ENCODE measurements at regions not wholly inside any gene's neighbourhood (a gene's known extent, or its start where the extent isn't known, plus 50 kb on each side); places are given as distances from the start of the nearest gene placed in this dataset.
"Not testable (repeated sequence)": the region's sequence is repeated elsewhere in the genome, so short reads cannot be mapped to it uniquely, and the experiment has no call there.

GRCh38 chr5:145407300-145408047, 427.7 kb downstream of the PRELID2 start:
- TF ChIP-seq POLR2AphosphoS5 (IDR thresholded peaks at IDR 0.05) (no peak), CTCF (IDR thresholded peaks at IDR 0.05) (no peak), EP300 (IDR thresholded peaks at IDR 0.05) (no peak), POLR2A (IDR thresholded peaks at IDR 0.05) (no peak)
- Histone ChIP-seq H3K27ac (no peak overlapping the region), H3K27me3 (no peaks in the 10 kb centered on the region), H3K9me3 (peaks cover 6 to 56% (median 37%) of the 10 kb centered on the region in 4 donors), H3K4me3 (no peak overlapping the region), H3K36me3 (peaks cover 0 to 8% (median 0%) of the 10 kb centered on the region in 4 donors), H3K4me1 (no peaks in the 10 kb centered on the region)
- intact Hi-C loops (cut with DNase I; ENCODE audit: low total_unique reads): no loop called here
- DNase-seq: no peak
- WGBS, 5 donors: 84 to 98% (median 89%) methylated on average over 2 of the region's 2 CpGs

- DNase-seq: no peak
- no peaks in the 10 kb centered on the region for H3K36me3 ChIP-seq
- no peaks in the 10 kb centered on the region for H3K4me1 ChIP-seq
- 82 to 94% (median 91%) methylated on average over 7 of the region's 7 CpGs for WGBS, 5 donors
- H3K4me3 ChIP-seq: no peak overlapping the region
- intact Hi-C loops (cut with DNase I; ENCODE audit: low total_unique reads): no loop called here
- no peaks in the 10 kb centered on the region for H3K27me3 ChIP-seq
- TF ChIP-seq POLR2AphosphoS5 (IDR thresholded peaks at IDR 0.05) (no peak), POLR2A (IDR thresholded peaks at IDR 0.05) (no peak), EP300 (IDR thresholded peaks at IDR 0.05) (no peak), CTCF (IDR thresholded peaks at IDR 0.05) (no peak)
- H3K27ac ChIP-seq: no peak overlapping the region
- peaks cover 3 to 21% (median 12%) of the 10 kb centered on the region in 4 donors for H3K9me3 ChIP-seq
These were observed 431.1 kb downstream of the PRELID2 start for GRCh38 chr5:145403992-145404391.

- no peaks in the 10 kb centered on the region for H3K36me3 ChIP-seq
- H3K4me1 ChIP-seq: no peaks in the 10 kb centered on the region
- no peak for TF ChIP-seq POLR2A (IDR thresholded peaks at IDR 0.05)
- no peak for TF ChIP-seq EP300 (IDR thresholded peaks at IDR 0.05)
- no peak for TF ChIP-seq CTCF (IDR thresholded peaks at IDR 0.05)
- TF ChIP-seq POLR2AphosphoS5 (IDR thresholded peaks at IDR 0.05): no peak
- peaks cover 0 to 6% (median 0%) of the 10 kb centered on the region in 4 donors for H3K9me3 ChIP-seq
- no peaks in the 10 kb centered on the region for H3K27me3 ChIP-seq
- WGBS, 5 donors: 85 to 98% (median 95%) methylated on average over 1 of the region's 1 CpG
- H3K27ac ChIP-seq: no peak overlapping the region
- H3K4me3 ChIP-seq: no peak overlapping the region
- no peak for DNase-seq
- intact Hi-C loops (cut with DNase I; ENCODE audit: low total_unique reads): no loop called here
These were observed 438.3 kb downstream of the PRELID2 start for GRCh38 chr5:145396888-145397287.

GRCh38 chr5:145395151-145395550, 440.0 kb downstream of the PRELID2 start:
- 68 to 84% (median 83%) methylated on average over 7 of the region's 7 CpGs for WGBS, 5 donors
- intact Hi-C loops (cut with DNase I; ENCODE audit: low total_unique reads): not testable (repeated sequence)

DNA sequence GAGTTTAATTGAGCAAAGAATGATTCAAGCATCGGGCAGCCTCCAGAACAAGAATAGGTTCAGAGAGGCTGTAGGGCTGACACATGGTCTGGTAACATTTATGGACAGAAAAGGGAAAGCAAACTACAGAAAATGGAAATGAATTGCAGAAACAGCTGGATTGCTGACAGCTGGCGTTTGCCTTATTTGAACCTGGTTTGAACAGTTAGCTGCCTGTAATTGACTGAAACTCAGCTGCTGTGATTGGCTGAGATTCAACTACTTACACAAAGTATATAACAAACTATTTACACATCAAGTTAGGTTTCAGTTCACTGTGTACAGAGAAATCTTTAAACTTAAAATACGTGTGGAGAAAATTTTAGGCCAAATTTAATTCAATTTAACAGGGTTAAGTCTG, 441.7 kb downstream of the PRELID2 start:
- no peak for DNase-seq
- H3K9me3 ChIP-seq: peaks cover 0 to 13% (median 5%) of the 10 kb centered on the region in 4 donors
- H3K4me1 ChIP-seq: no peaks in the 10 kb centered on the region
- no peaks in the 10 kb centered on the region for H3K36me3 ChIP-seq
- intact Hi-C loops (cut with DNase I; ENCODE audit: low total_unique reads): no loop called here
- no peaks in the 10 kb centered on the region for H3K27me3 ChIP-seq
- no peak overlapping the region for H3K27ac ChIP-seq
- WGBS, 5 donors: 51 to 70% (median 59%) methylated on average over 3 of the region's 3 CpGs
- no peak overlapping the region for H3K4me3 ChIP-seq
- no peak for TF ChIP-seq POLR2AphosphoS5 (IDR thresholded peaks at IDR 0.05)
- no peak for TF ChIP-seq EP300 (IDR thresholded peaks at IDR 0.05)
- no peak for TF ChIP-seq CTCF (IDR thresholded peaks at IDR 0.05)
- TF ChIP-seq POLR2A (IDR thresholded peaks at IDR 0.05): no peak

More at GRCh38 chr5:145395151-145395550, 440.0 kb downstream of the PRELID2 start:
- not testable (repeated sequence) for H3K27ac ChIP-seq, H3K36me3 ChIP-seq, DNase-seq, H3K4me3 ChIP-seq, H3K27me3 ChIP-seq, H3K4me1 ChIP-seq
- H3K9me3 ChIP-seq: peaks cover 0 to 13% (median 5%) of the 10 kb centered on the region in 4 donors

Measured in stomach (tissue), 8 donors.